Heart left ventricle (tissue), 13 donors: ENCODE measurements at regions not wholly inside any gene's neighbourhood (a gene's known extent, or its start where the extent isn't known, plus 50 kb on each side); places are given as distances from the start of the nearest gene placed in this dataset.

Source experiments
- CTCF ChIP-seq, 12 donors: fragments of 200-600 bp; sonication (generic) in 4 of 12; IDR thresholded peaks; one replicate each; pipeline versions ENCODE4 v1.5.0 to v1.8.0; 2018 to 2022; ENCODE audit warnings: antibody characterized with exemption in 12 of 12, mild to moderate bottlenecking in 5 of 12
- POLR2A ChIP-seq, 2 donors: fragments of 450-650 bp; IDR thresholded peaks; one replicate each; pipeline ENCODE4 v1.6.1; 2017; ENCODE audit warnings: antibody characterized with exemption in 2 of 2, mild to moderate bottlenecking in 2 of 2, moderate library complexity in 2 of 2
- donor health status: ischemic (EF 13 %, LVEDD 7.1; RV severe dilation, severe dysfunction).
- donor health status: DM: no; HTN: yes; CAD: no.
- donor health status: DM: no; HTN: no; CAD: no.
- donor health status: ischemic (EF 25% LVEDD 6.9; RV normal size, moderate dysfunction).
- donor health status: ischemic (EF 25% LVEDD 5.7; RV mildly dilated, moderate dysfunction).
- donor health status: ischemic (EF 35%, LVEDD 5.7; RV mildly dilated, moderate dysfunction).
- donor health status: nonischemic (EF 11% LVEDD 7.7; RV severe dilation, severe dysfunction).
- donor health status: DM: yes; HTN: yes; CAD: no.
- donor health status: PGD.
- donor health status: ischemic (EF 29% LVEDD 5.4; RV normal size, mild dysfunction).
- donor health status: nonischemic (EF 23%, LVEDD 6.1; RV moderate dilation, normal function).

- TF ChIP-seq CTCF (IDR thresholded peaks at IDR 0.05) (no peak), POLR2A (IDR thresholded peaks at IDR 0.05) (no peak)
Measured at GRCh38 chr20:22459754-22460153, 124.6 kb downstream of the FOXA2 start.
